ENCODE measurements at regions not wholly inside any gene's neighbourhood (a gene's known extent, or its start where the extent isn't known, plus 50 kb on each side); places are given as distances from the start of the nearest gene placed in this dataset.

GRCh38 chr1:184176058-184176457 is 124.5 kb downstream of the TSEN15 start:
- TF ChIP-seq TAF1 (IDR thresholded peaks at IDR 0.05; ENCODE audit: low read depth, low read length) (no peak), POLR2A (IDR thresholded peaks at IDR 0.05; ENCODE audit: low read depth, low read length) (no peak), POLR2AphosphoS5 (IDR thresholded peaks at IDR 0.05; ENCODE audit: low read depth, low read length) (no peak), POU2F2 (IDR thresholded peaks at IDR 0.05; ENCODE audit: low read depth, low read length) (no peak)

All from GM12891 (cell line).